ENCODE measurements at regions not wholly inside any gene's neighbourhood (a gene's known extent, or its start where the extent isn't known, plus 50 kb on each side); places are given as distances from the start of the nearest gene placed in this dataset.

- Histone ChIP-seq H2AFZ (ENCODE audit: low read depth, low read length) (no peak overlapping the region), H3K9ac (ENCODE audit: insufficient read depth in 1 of 2, low read depth in 2 of 2, low read length in 2 of 2) (no peak overlapping the region), H3K9me1 (ENCODE audit: control insufficient read depth, insufficient read depth, low read length) (no peaks in the 10 kb centered on the region), H4K20me1 (replicated peaks; ENCODE audit: control insufficient read depth, insufficient read depth, low read length) (no peaks in the 10 kb centered on the region), H3K4me2 (ENCODE audit: insufficient read depth, low read length) (no peak overlapping the region), H3K4me3 (no peak overlapping the region), H3K9me3 (replicated peaks; ENCODE audit: control insufficient read depth, insufficient read depth, low read depth, low read length) (no peaks in the 10 kb centered on the region), H3K36me3 (ENCODE audit: control insufficient read depth, insufficient read depth, low read length) (no peaks in the 10 kb centered on the region), H3K27ac (ENCODE audit: extremely low read depth, low read depth, low read length) (no peak overlapping the region), H3K27me3 (ENCODE audit: control insufficient read depth in 2 of 2, insufficient read depth in 2 of 2, low read length in 2 of 2) (peaks cover 6 to 15% of the 10 kb centered on the region in 2 experiments; a peak in 2 of 5 replicates), H3K4me1 (replicated peaks in 1 of 2; ENCODE audit: control insufficient read depth in 2 of 2, insufficient read depth in 2 of 2, low read length in 2 of 2) (no peaks in the 10 kb centered on the region), H3K79me2 (ENCODE audit: control insufficient read depth, insufficient read depth, low read length) (no peaks in the 10 kb centered on the region)
- ATAC-seq = no peak
- ChIA-PET POLR2A (interaction anchor here (0.6 kb wide), 1 partner anchor 1688 kb away, joined by 4 read pairs; no protein-coding TSS in a partner anchor), CTCF (ENCODE audit: low intra/inter-chr PET ratio) (no interaction called here)
- FAIRE-seq = no peak
- DNase-seq (ENCODE audit: extremely low read depth in 1 of 4, low spot score in 3 of 4) = no peak
- intact Hi-C loops (cut with micrococcal nuclease) = no loop called here
- in situ Hi-C loops (cut with MboI) = no loop called here
- under 1% methylated on average over 7 of the region's 7 CpGs for WGBS (ENCODE audit: insufficient coverage, low coverage, missing lambda C conversion rate)
- no TSS peak for BruUV-seq (replicated peaks)
- TF ChIP-seq VEZF1 (CRISPR knock-in tag; IDR thresholded peaks at IDR 0.05) = no peak
- TF ChIP-seq CC2D1A (IDR thresholded peaks at IDR 0.05) = no peak
- no peak for TF ChIP-seq ELF2 (CRISPR knock-in tag; IDR thresholded peaks at IDR 0.05)
- no peak for TF ChIP-seq CHD7 (IDR thresholded peaks at IDR 0.05; ENCODE audit: low read depth, low read length)
- no peak for TF ChIP-seq PRPF4 (IDR thresholded peaks at IDR 0.05; ENCODE audit: insufficient read depth, low read depth, low read length, poor library complexity, severe bottlenecking)
- no peak for TF ChIP-seq ZNF76 (CRISPR knock-in tag; IDR thresholded peaks at IDR 0.05; ENCODE audit: borderline replicate concordance)
Measured at GRCh38 chr1:58430421-58431275, 115.9 kb downstream of the OMA1 start.

Measured in K562 (cell line).